ENCODE measurements at regions not wholly inside any gene's neighbourhood (a gene's known extent, or its start where the extent isn't known, plus 50 kb on each side); places are given as distances from the start of the nearest gene placed in this dataset.

GRCh38 chr1:187537936-187538335 is 709.2 kb downstream of the PLA2G4A start:
- TF ChIP-seq, protein P1, sequence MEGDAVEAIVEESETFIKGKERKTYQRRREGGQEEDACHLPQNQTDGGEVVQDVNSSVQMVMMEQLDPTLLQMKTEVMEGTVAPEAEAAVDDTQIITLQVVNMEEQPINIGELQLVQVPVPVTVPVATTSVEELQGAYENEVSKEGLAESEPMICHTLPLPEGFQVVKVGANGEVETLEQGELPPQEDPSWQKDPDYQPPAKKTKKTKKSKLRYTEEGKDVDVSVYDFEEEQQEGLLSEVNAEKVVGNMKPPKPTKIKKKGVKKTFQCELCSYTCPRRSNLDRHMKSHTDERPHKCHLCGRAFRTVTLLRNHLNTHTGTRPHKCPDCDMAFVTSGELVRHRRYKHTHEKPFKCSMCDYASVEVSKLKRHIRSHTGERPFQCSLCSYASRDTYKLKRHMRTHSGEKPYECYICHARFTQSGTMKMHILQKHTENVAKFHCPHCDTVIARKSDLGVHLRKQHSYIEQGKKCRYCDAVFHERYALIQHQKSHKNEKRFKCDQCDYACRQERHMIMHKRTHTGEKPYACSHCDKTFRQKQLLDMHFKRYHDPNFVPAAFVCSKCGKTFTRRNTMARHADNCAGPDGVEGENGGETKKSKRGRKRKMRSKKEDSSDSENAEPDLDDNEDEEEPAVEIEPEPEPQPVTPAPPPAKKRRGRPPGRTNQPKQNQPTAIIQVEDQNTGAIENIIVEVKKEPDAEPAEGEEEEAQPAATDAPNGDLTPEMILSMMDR (IDR thresholded peaks at IDR 0.05) = no peak
- TF ChIP-seq POLR2A (IDR thresholded peaks at IDR 0.05) (no peak), POLR2AphosphoS5 (IDR thresholded peaks at IDR 0.05) (no peak), EP300 (IDR thresholded peaks at IDR 0.05) (no peak)

All from sigmoid colon (tissue), 4 donors.